DOHH2 (cell line): ENCODE measurements at regions not wholly inside any gene's neighbourhood (a gene's known extent, or its start where the extent isn't known, plus 50 kb on each side); places are given as distances from the start of the nearest gene placed in this dataset.

ENCODE experiments used
- H3F3A ChIP-seq: fragments of 200-600 bp; sonication (generic), shearing (Covaris generic); 2 replicates; pipeline ENCODE4 v1.6.0; 2016; ENCODE audit warnings: antibody characterized with exemption, mild to moderate bottlenecking; ENCODE audit not compliant: control insufficient read depth, insufficient read depth
- H3K27ac ChIP-seq: fragments of 200-600 bp; sonication (generic); 2 replicates; pipeline ENCODE4 v1.5.1; 2014; ENCODE audit warnings: low read depth, mild to moderate bottlenecking, low read length, moderate library complexity
- H3K27me3 ChIP-seq: fragments of 200-600 bp; sonication (generic); 2 replicates; pipeline ENCODE4 v1.6.1; 2014; ENCODE audit warnings: mild to moderate bottlenecking, low read length, mixed read lengths; ENCODE audit not compliant: control insufficient read depth
- H3K36me3 ChIP-seq: fragments of 200-600 bp; sonication (generic); 2 replicates; pipeline ENCODE4 v1.6.1; 2014; ENCODE audit warnings: mild to moderate bottlenecking, low read length, moderate library complexity, mixed read lengths; ENCODE audit not compliant: control insufficient read depth
- H3K4me1 ChIP-seq: fragments of 200-600 bp; sonication (generic); 2 replicates; pipeline ENCODE4 v1.6.1; 2014; ENCODE audit warnings: mild to moderate bottlenecking, low read length, mixed read lengths; ENCODE audit not compliant: control insufficient read depth
- H3K4me2 ChIP-seq: fragments of 200-600 bp; sonication (generic); 2 replicates; pipeline ENCODE4 v1.6.0; 2014; ENCODE audit warnings: mild to moderate bottlenecking, low read length, moderate library complexity
- H3K4me3 ChIP-seq: fragments of 200-600 bp; sonication (generic); 2 replicates; pipeline ENCODE4 v1.5.1; 2014; ENCODE audit warnings: mild to moderate bottlenecking, low read length, mixed read lengths
- H3K79me2 ChIP-seq: fragments of 200-600 bp; sonication (generic); 2 replicates; pipeline ENCODE4 v1.6.1; 2014; ENCODE audit warnings: mild to moderate bottlenecking, low read length, mixed read lengths; ENCODE audit not compliant: control insufficient read depth
- H3K9me2 ChIP-seq: fragments of 200-600 bp; sonication (generic); replicated peaks from 2 replicates; pipeline ENCODE4 v1.6.1; 2014; ENCODE audit warnings: mild to moderate bottlenecking, low read length, mixed read lengths; ENCODE audit not compliant: control insufficient read depth
- H3K9me3 ChIP-seq: fragments of 200-600 bp; sonication (generic); 2 replicates; pipeline ENCODE4 v1.6.1; 2014; ENCODE audit warnings: antibody characterized with exemption, low read length, mixed read lengths; ENCODE audit not compliant: control insufficient read depth, insufficient read depth
- H4K20me1 ChIP-seq: fragments of 200-600 bp; sonication (generic); 2 replicates; pipeline ENCODE4 v1.6.0; 2014; ENCODE audit warnings: low read depth, mild to moderate bottlenecking, antibody characterized with exemption, low read length, moderate library complexity; ENCODE audit not compliant: control insufficient read depth, insufficient read depth
- CTCF ChIP-seq: fragments of 200-600 bp; sonication (generic); IDR thresholded peaks from one replicate; pipeline ENCODE4 v1.5.1; 2014; ENCODE audit warnings: antibody characterized with exemption, mild to moderate bottlenecking, low read depth, low read length; ENCODE audit not compliant: poor library complexity, severe bottlenecking
- EZH2phosphoT487 ChIP-seq: fragments of 200-600 bp; sonication (generic); IDR thresholded peaks from 2 replicates; pipeline ENCODE4 v1.6.1; 2017; ENCODE audit warnings: borderline replicate concordance, mild to moderate bottlenecking, antibody characterized with exemption, low read length, moderate library complexity, mixed read lengths

- no peaks in the 10 kb centered on the region for H3K9me3 ChIP-seq
- no peaks in the 10 kb centered on the region for H3K79me2 ChIP-seq
- H3K9me2 ChIP-seq = no peaks in the 10 kb centered on the region
- no peak overlapping the region for H3K4me3 ChIP-seq
- TF ChIP-seq CTCF (no peak), EZH2phosphoT487 (no peak)
- no peak overlapping the region for H3K4me2 ChIP-seq
- H3K4me1 ChIP-seq = no peaks in the 10 kb centered on the region
- H3F3A ChIP-seq = no peaks in the 10 kb centered on the region
- H4K20me1 ChIP-seq = no peaks in the 10 kb centered on the region
- H3K27me3 ChIP-seq = no peaks in the 10 kb centered on the region
- no peak overlapping the region for H3K27ac ChIP-seq
- no peaks in the 10 kb centered on the region for H3K36me3 ChIP-seq
Measured at GRCh38 chr18:45506951-45507350, 108.3 kb upstream of the SLC14A2 start.

GRCh38 chr18:45509535-45509934, 105.7 kb upstream of the SLC14A2 start:
- Histone ChIP-seq H3K9me3 (no peaks in the 10 kb centered on the region), H3K4me1 (no peaks in the 10 kb centered on the region), H3K9me2 (no peaks in the 10 kb centered on the region), H3K27ac (no peak overlapping the region), H3F3A (no peaks in the 10 kb centered on the region), H3K27me3 (no peaks in the 10 kb centered on the region), H3K4me2 (no peak overlapping the region), H4K20me1 (no peaks in the 10 kb centered on the region), H3K4me3 (no peak overlapping the region), H3K36me3 (no peaks in the 10 kb centered on the region), H3K79me2 (no peaks in the 10 kb centered on the region)
- TF ChIP-seq CTCF (no peak), EZH2phosphoT487 (no peak)

- H3K36me3 ChIP-seq = no peaks in the 10 kb centered on the region
- H3K4me1 ChIP-seq = no peaks in the 10 kb centered on the region
- no peaks in the 10 kb centered on the region for H4K20me1 ChIP-seq
- no peak overlapping the region for H3K4me3 ChIP-seq
- no peaks in the 10 kb centered on the region for H3K9me2 ChIP-seq
- no peak overlapping the region for H3K4me2 ChIP-seq
- no peak for TF ChIP-seq EZH2phosphoT487
- no peak for TF ChIP-seq CTCF
- no peaks in the 10 kb centered on the region for H3F3A ChIP-seq
- no peaks in the 10 kb centered on the region for H3K27me3 ChIP-seq
- H3K9me3 ChIP-seq = no peaks in the 10 kb centered on the region
- no peak overlapping the region for H3K27ac ChIP-seq
- H3K79me2 ChIP-seq = no peaks in the 10 kb centered on the region
Measured at GRCh38 chr18:45510656-45511055, 104.6 kb upstream of the SLC14A2 start.
